ENCODE measurements at regions not wholly inside any gene's neighbourhood (a gene's known extent, or its start where the extent isn't known, plus 50 kb on each side); places are given as distances from the start of the nearest gene placed in this dataset.

DNA sequence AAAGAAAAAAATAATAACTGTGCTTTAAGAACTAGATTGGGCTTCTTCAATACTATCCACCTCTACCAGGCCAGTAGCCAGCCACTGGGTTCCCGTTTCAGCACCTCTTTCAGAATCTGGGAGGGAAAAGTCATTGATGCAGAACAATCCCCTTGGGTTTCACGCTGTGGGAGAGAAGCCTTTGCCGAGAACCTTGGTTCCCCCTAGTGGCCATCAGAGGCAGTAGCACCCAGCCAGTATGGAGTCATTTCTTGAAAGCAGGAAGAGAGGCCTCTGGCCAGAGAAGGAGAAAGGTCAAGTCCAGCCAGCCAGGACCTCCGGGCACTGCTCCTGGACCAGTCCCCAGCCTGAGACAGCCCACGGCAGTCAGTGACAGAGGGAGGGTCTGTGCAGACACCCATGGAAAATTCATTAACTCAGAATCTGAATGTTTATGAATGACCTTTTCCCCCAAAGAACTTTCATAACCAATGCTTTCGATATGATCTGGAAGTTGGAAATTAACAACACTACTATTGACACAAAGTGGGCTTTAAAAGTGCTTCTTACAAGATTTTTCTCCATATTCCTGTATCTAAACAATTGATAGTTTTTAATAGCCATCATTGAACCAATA is 51.2 kb upstream of the CDH5 start:
- DNase-seq (ENCODE audit: low read depth, low spot score): peak; percentile 65
- peak overlapping the region; percentile 15 for H3K9ac ChIP-seq (ENCODE audit: insufficient read length)

DNA sequence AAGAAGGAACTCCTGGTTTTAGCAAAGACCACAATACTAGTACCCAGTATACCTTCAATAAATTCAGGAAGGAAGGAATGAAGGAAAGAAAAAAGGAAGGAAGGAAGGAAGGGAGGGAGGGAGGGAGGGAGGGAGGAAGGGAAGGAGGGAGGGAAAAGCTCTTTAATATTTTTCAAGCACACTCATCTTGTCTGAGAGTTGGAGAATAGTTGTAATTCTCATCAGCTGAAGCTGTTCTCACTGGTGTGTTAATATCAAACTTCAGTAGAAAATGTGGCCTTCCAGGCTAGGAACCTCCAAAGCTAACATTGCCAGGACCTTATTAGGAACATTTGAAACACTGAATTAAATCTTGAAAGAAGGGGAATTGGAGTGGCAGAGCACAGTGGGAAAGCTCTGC is 55.2 kb upstream of the CDH5 start:
- Histone ChIP-seq H3K9ac (ENCODE audit: insufficient read length) (no peak overlapping the region), H3K4me3 (no peak overlapping the region), H3K27ac (no peak overlapping the region), H3K36me3 (ENCODE audit: insufficient read depth, low read length) (no peaks in the 10 kb centered on the region), H3K9me3 (ENCODE audit: low read depth, low read length) (no peaks in the 10 kb centered on the region)
- TF ChIP-seq FOXP2 (optimal IDR thresholded peaks at IDR 0.05; ENCODE audit: control extremely low read depth, extremely low read length, insufficient read depth) (no peak), EZH2 (IDR thresholded peaks at IDR 0.05) (no peak), POLR2AphosphoS5 (IDR thresholded peaks at IDR 0.05; ENCODE audit: borderline replicate concordance, low read depth, low read length) (no peak)
- DNase-seq (ENCODE audit: low read depth, low spot score): no peak

More for the DNA sequence above, 51.2 kb upstream of the CDH5 start:
- H3K9me3 ChIP-seq (ENCODE audit: low read depth, low read length): no peaks in the 10 kb centered on the region
- no peak for TF ChIP-seq FOXP2 (optimal IDR thresholded peaks at IDR 0.05; ENCODE audit: control extremely low read depth, extremely low read length, insufficient read depth)
- TF ChIP-seq POLR2AphosphoS5 (IDR thresholded peaks at IDR 0.05; ENCODE audit: borderline replicate concordance, low read depth, low read length): no peak
- TF ChIP-seq EZH2 (IDR thresholded peaks at IDR 0.05): no peak
- peak overlapping the region; percentile 62; the same call in 1 of the 2 replicates for H3K27ac ChIP-seq
- H3K4me3 ChIP-seq: no peak overlapping the region
- no peaks in the 10 kb centered on the region for H3K36me3 ChIP-seq (ENCODE audit: insufficient read depth, low read length)

GRCh38 chr16:66309215-66309807 is 57.2 kb upstream of the CDH5 start:
- no peaks in the 10 kb centered on the region for H3K36me3 ChIP-seq (ENCODE audit: insufficient read depth, low read length)
- DNase-seq (ENCODE audit: low read depth, low spot score): no peak
- no peak overlapping the region for H3K4me3 ChIP-seq
- no peak overlapping the region for H3K9ac ChIP-seq (ENCODE audit: insufficient read length)
- H3K27ac ChIP-seq: no peak overlapping the region
- H3K9me3 ChIP-seq (ENCODE audit: low read depth, low read length): no peaks in the 10 kb centered on the region
- TF ChIP-seq EZH2 (IDR thresholded peaks at IDR 0.05) (no peak), POLR2AphosphoS5 (IDR thresholded peaks at IDR 0.05; ENCODE audit: borderline replicate concordance, low read depth, low read length) (no peak), FOXP2 (optimal IDR thresholded peaks at IDR 0.05; ENCODE audit: control extremely low read depth, extremely low read length, insufficient read depth) (no peak)

DNA sequence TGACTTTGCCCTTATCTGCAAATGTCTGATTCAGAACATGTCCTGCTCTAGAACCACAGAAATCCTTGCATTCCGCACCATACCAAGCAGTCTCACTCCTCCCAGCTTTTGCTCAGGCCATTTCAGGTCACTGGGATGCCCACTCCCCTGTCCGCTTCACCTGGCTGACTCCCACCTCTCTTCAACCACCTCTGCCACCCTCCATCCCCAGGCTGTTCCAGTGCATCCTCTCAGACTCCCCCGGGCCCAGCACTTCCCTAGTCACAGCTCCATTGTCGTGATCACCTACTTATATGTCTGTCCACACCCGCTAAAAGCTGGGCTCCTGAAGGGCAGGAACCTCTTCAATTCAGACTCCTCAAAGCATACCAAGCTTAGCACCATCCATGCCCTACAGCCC is 58.4 kb upstream of the CDH5 start:
- Histone ChIP-seq H3K9me3 (ENCODE audit: low read depth, low read length) (no peaks in the 10 kb centered on the region), H3K4me3 (no peak overlapping the region), H3K27ac (no peak overlapping the region), H3K9ac (ENCODE audit: insufficient read length) (no peak overlapping the region), H3K36me3 (ENCODE audit: insufficient read depth, low read length) (no peaks in the 10 kb centered on the region)
- TF ChIP-seq POLR2AphosphoS5 (IDR thresholded peaks at IDR 0.05; ENCODE audit: borderline replicate concordance, low read depth, low read length) (no peak), EZH2 (IDR thresholded peaks at IDR 0.05) (no peak), FOXP2 (optimal IDR thresholded peaks at IDR 0.05; ENCODE audit: control extremely low read depth, extremely low read length, insufficient read depth) (no peak)
- no peak for DNase-seq (ENCODE audit: low read depth, low spot score)

- no peak overlapping the region for H3K4me3 ChIP-seq
- H3K36me3 ChIP-seq (ENCODE audit: insufficient read depth, low read length): no peaks in the 10 kb centered on the region
- TF ChIP-seq POLR2AphosphoS5 (IDR thresholded peaks at IDR 0.05; ENCODE audit: borderline replicate concordance, low read depth, low read length): no peak
- no peak for TF ChIP-seq FOXP2 (optimal IDR thresholded peaks at IDR 0.05; ENCODE audit: control extremely low read depth, extremely low read length, insufficient read depth)
- TF ChIP-seq EZH2 (IDR thresholded peaks at IDR 0.05): no peak
- no peaks in the 10 kb centered on the region for H3K9me3 ChIP-seq (ENCODE audit: low read depth, low read length)
- no peak overlapping the region for H3K27ac ChIP-seq
- DNase-seq (ENCODE audit: low read depth, low spot score): no peak
- H3K9ac ChIP-seq (ENCODE audit: insufficient read length): no peak overlapping the region
These were observed 59.9 kb upstream of the CDH5 start for GRCh38 chr16:66306366-66307150.

GRCh38 chr16:66304961-66305360 is 61.5 kb upstream of the CDH5 start:
- DNase-seq (ENCODE audit: low read depth, low spot score): no peak
- no peaks in the 10 kb centered on the region for H3K36me3 ChIP-seq (ENCODE audit: insufficient read depth, low read length)
- TF ChIP-seq POLR2AphosphoS5 (IDR thresholded peaks at IDR 0.05; ENCODE audit: borderline replicate concordance, low read depth, low read length): no peak
- TF ChIP-seq EZH2 (IDR thresholded peaks at IDR 0.05): no peak
- TF ChIP-seq FOXP2 (optimal IDR thresholded peaks at IDR 0.05; ENCODE audit: control extremely low read depth, extremely low read length, insufficient read depth): no peak
- H3K9me3 ChIP-seq (ENCODE audit: low read depth, low read length): no peaks in the 10 kb centered on the region
- H3K9ac ChIP-seq (ENCODE audit: insufficient read length): no peak overlapping the region
- H3K27ac ChIP-seq: no peak overlapping the region
- no peak overlapping the region for H3K4me3 ChIP-seq

GRCh38 chr16:66304151-66304550 is 62.3 kb upstream of the CDH5 start:
- Histone ChIP-seq H3K4me3 (no peak overlapping the region), H3K9ac (ENCODE audit: insufficient read length) (no peak overlapping the region), H3K9me3 (ENCODE audit: low read depth, low read length) (no peaks in the 10 kb centered on the region), H3K36me3 (ENCODE audit: insufficient read depth, low read length) (no peaks in the 10 kb centered on the region), H3K27ac (no peak overlapping the region)
- TF ChIP-seq FOXP2 (optimal IDR thresholded peaks at IDR 0.05; ENCODE audit: control extremely low read depth, extremely low read length, insufficient read depth) (no peak), POLR2AphosphoS5 (IDR thresholded peaks at IDR 0.05; ENCODE audit: borderline replicate concordance, low read depth, low read length) (no peak), EZH2 (IDR thresholded peaks at IDR 0.05) (no peak)
- no peak for DNase-seq (ENCODE audit: low read depth, low spot score)

DNA sequence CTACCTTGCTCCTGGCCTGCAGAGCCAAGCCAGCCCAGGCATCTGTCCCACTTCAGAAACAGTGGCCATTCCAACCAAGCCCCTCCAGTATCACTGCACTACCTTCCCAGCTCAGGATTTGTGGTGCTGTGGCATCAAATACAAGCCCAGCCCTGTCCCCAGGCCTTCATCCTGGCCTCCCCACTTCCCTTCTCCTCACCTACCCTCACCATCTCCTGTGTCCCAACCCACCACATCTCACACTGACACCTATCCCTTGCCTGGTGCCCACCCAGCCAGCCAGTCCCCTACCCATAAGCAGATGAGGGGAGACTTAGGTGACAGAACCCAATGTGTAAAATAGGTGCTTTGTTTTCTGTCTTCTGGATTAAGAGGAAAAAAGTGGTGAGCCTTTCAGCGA is 66.0 kb upstream of the CDH5 start:
- Histone ChIP-seq H3K36me3 (ENCODE audit: insufficient read depth, low read length) (no peaks in the 10 kb centered on the region), H3K9ac (ENCODE audit: insufficient read length) (no peak overlapping the region), H3K27ac (no peak overlapping the region), H3K4me3 (no peak overlapping the region), H3K9me3 (ENCODE audit: low read depth, low read length) (no peaks in the 10 kb centered on the region)
- TF ChIP-seq POLR2AphosphoS5 (IDR thresholded peaks at IDR 0.05; ENCODE audit: borderline replicate concordance, low read depth, low read length) (no peak), FOXP2 (optimal IDR thresholded peaks at IDR 0.05; ENCODE audit: control extremely low read depth, extremely low read length, insufficient read depth) (no peak), EZH2 (IDR thresholded peaks at IDR 0.05) (no peak)
- DNase-seq (ENCODE audit: low read depth, low spot score): no peak
